Caki2 (cell line): ENCODE measurements at regions not wholly inside any gene's neighbourhood (a gene's known extent, or its start where the extent isn't known, plus 50 kb on each side); places are given as distances from the start of the nearest gene placed in this dataset.

Source experiments
- DNase-seq: peaks from one replicate; pipeline ENCODE4 v3.0.0-alpha.2; 2015; ENCODE audit warnings: low read depth
- in situ Hi-C: cut with HindIII; loops from 2 replicates; pipeline ENCODE4 v1.10.0; 2016; ENCODE audit warnings: low sequenced_read_pairs, low pct_unique_long_range_greater_than_20kb, mixed read lengths

DNA sequence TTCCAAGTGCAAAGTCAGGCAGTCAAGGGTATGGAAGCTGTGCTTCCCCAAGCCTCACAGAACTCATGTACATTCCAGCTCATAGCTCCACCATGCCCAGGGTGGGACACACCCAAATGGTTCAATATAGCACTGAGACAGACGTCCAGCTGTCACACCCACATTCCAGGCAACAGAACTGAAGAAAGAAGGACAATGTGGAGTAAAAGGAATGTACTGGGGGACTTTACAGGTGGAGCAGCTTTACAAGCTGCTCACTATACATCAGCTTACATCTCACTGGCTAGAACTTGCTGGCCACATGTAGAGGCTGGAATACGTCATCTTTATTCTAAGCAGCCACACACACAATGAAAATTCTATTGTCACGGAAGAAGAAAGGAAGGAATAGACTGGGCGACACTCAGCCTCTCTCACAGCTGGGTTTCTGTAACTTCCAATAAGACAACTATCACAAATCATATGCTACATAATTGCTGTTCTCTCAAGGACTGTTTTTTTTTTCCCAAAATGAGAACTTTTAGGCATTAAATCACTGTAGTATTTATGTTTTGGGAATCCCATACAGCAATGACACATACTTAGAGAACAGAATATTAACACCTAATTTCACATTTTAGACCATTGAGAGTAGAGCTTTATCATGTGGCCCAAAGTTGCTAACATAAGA, 86.1 kb downstream of the KLF12 start:
- in situ Hi-C loops, result no loop called here
- DNase-seq, result peak; percentile 2

DNA sequence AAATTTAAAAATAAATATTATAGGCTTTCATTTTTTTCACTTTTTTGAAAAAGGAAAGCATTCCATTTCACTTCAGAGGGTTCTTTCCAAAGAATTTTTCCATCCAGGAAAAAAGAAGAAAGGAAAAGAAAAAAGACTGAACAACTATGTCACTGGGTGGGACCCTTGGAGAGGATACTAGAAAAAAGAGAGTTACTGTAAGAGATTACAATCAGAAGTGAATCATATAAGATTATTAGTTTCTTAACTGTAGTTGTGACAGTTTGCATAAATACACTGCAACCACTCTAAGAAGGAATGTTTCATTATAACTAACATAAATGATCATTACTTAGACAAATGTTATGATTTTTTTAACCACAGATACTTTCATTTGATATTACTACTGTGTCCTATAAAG, 87.8 kb downstream of the KLF12 start:
- DNase-seq, result no peak

DNA sequence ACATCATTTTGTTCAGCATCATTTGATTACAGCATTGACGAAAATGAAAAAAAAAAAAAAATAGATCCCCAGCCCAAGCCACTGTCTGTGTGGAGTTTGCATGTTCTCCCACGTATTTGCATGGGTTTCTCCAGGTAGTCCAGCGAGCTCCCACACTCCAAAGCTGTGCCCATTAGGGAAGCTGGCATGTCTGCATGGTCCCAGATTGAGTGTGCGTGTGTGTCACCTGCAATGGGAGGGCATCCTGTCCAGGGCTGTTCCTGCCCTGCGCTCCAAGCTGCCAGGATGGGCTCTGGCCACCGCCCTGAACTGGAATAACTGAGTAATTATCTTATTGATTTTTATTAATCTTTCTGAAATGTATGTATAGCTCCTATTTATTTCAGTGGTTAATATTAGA, 88.6 kb downstream of the KLF12 start:
- DNase-seq, result no peak
- in situ Hi-C loops, result no loop called here

More for the DNA sequence above, 87.8 kb downstream of the KLF12 start:
- in situ Hi-C loops, result no loop called here

DNA sequence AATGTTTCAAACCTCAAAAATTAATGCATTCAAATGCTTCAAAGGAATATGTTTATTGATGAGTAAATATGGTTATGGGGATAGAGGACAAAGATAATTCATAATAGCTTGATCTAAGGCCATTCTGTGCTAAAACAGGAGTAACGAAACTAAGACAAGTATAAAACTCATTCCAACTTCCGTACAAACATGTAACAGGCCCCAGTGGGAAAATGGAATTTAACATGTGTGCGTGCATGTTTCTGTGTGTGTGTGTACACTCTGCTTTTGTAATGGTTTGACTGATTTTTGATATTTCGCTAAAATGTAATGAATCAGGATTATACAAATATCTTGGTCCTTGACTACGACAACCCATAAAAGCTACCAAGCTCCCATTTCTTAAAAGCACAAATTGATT, 91.0 kb downstream of the KLF12 start:
- in situ Hi-C loops, result no loop called here
- DNase-seq, result no peak

DNA sequence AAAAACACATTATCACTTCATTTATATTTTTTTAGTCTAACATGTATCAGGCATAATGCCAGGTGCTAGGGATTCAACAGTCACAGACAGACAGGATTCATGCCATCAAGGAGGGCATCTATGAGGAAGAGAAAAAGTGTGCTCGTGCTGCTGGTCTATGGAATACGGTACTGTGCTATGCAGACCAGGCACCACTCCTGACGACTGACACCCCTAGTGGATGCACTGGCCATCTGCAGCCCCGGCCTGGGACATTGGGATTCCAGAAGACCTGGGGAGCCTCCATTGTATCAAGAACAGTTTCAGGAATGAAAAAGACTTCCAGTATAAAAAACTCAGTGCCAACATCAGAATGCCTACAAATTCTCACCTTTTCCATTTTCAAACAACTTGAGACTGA, 94.0 kb downstream of the KLF12 start:
- in situ Hi-C loops, result no loop called here
- peak; percentile 1 for DNase-seq

DNA sequence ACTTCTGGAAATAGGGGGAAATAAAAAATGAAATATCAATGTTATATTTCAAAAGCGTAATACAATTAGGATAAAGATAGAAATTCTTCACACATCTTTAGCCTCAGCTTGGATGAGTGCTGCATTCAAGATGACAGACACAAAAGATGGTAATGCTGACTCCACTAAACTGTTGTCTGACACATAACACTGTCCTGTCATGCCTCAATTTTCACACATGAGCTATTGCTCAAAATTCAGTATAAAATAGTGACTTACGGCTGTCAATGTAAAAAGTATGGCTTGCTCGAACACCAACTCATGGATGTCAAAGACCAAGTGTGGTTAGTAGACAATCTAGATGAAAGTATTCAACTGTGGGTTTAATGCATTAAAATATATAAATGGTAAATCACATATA, 94.5 kb downstream of the KLF12 start:
- in situ Hi-C loops, result no loop called here
- no peak for DNase-seq

DNA sequence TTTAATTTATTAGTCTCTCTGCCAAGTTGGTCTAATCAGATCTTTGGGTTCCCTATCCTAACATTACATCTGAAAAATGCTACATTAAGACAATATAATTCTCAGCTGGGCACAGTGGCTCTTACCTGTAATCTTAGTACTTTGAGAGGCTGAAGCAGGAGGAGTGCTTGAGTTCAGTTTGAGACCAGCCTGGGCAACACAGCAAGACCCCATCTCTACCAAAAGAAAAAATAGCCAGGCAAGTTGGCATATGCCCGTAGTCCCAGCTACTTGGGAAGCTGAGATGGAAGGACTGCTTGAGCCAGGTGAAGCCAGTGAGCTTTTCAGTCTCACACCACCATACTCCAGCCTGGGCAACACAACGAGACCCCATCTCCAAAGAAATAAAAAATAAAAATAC, 95.0 kb downstream of the KLF12 start:
- no peak for DNase-seq
- in situ Hi-C loops, result no loop called here

DNA sequence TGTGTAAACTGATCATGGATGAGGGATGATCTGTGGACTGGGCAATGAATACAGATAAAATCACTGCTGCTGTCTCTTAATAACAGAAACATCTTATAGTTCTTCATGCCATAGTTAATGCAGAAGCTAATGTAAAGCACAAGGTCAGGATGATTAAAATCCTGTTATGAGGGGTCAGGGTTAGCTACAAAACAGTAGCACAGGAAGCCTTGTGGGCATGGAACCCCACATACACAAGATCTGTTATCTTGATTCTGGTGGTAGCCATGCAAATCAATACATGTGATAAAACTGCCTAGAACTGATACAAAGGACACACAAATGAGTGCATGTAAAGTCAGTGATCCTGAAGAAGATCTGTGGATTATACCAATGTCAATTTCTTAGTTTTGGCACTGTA, 96.4 kb downstream of the KLF12 start:
- DNase-seq, result no peak
- in situ Hi-C loops, result no loop called here

DNA sequence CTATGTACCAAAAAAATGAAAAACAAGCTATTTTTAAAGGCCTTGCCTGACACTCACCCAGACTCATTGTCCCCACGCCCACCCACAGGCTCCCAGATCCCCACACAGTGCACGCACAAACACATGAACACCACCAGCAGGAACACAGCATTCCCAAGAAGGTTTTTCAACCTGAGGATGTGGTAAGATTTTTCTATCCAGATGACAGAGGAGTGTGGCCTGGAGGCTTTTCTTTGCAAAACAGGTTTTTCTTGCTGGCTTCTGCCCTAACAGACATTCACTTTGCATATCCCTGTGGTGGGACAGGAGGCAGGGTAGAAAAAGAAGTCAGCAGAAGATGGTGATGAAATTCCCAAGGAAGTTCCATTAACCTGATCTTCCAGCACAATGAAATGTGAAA, 97.8 kb downstream of the KLF12 start:
- in situ Hi-C loops, result no loop called here
- no peak for DNase-seq

DNA sequence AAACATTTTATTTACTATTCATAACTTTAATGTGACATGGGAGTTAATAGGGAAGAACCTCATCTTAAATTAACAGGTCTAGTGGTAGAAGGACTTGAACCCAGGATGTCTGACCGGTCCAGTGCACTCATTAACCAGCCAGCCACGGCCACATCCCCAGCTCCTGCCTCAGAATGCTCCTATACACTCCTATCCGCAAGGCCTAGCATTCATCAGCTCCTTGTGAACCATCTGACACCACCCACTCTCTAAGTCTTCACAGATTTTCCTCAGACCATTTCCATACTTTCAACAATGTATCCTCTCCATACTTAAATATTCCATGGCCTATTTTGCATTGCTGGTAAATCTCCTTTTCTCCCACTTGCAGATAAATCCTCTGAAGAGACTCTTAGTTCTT, 98.3 kb downstream of the KLF12 start:
- in situ Hi-C loops, result no loop called here
- no peak for DNase-seq

DNA sequence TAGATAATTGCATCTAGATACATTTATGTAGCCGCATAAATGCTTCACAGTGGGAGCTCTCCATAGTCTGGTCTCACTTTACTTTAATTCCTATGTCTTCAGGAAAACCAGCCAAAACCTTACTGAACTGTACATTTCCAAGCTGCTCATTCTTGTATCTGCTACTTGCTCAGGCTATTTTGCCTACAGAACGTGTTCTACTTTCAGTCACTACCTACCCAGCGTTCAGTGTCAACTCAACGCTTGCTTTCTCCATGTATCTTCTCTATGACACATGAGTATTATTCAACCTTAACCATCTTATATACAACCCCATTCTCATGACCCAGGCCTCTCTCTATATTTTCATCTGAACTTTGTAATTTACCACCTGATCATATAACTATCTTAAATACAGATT, 101.9 kb downstream of the KLF12 start:
- DNase-seq, result no peak
- in situ Hi-C loops, result no loop called here

DNA sequence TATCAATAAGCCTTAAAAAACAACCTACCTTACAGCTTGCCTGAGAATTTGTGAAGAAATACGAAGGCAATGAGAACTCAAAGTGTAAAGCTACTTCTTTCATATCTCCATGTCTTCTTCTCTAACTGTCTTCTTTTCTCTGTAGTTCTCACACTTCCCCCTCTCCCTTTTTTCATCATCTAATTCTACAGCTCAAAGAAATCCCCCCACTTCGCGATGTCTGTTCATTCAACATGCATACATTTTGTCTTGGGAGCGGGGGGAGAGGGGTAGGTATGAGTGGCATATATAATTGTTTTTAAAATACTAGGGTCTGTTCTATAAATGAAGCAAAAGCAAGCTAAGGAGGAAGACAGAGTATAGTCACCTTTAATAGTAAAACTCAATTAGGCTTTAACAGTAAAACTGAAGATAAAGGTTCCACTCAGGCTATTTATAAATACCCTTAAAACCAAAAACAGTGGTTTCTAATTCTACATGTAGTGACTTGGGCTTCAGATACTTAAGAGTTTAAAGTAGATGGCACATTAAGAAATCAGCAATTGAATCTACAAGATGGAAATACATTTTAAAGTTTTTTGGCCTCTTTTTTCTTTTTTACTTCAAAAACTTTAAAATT, 106.9 kb downstream of the KLF12 start:
- no peak for DNase-seq
- in situ Hi-C loops, result no loop called here

DNA sequence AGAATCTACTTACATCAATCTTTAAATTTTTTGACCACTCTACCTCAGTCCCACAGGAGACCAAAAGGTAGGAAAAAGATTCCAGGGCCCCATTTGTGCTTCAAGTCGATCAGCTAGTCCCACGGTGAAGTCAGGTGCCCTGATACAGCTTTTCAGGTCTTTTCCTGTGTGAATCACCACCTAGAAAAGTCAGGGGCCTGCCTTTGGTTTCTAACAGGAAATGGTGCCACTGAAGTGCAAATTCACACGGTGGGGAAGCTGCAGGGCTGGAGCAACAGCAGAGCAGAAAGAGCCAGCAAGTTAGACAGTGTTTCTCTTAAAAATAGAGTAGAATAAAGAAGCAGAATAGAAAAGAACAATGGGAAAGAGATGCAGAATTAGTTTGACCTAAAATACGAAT, 107.5 kb downstream of the KLF12 start:
- in situ Hi-C loops, result no loop called here
- no peak for DNase-seq

DNA sequence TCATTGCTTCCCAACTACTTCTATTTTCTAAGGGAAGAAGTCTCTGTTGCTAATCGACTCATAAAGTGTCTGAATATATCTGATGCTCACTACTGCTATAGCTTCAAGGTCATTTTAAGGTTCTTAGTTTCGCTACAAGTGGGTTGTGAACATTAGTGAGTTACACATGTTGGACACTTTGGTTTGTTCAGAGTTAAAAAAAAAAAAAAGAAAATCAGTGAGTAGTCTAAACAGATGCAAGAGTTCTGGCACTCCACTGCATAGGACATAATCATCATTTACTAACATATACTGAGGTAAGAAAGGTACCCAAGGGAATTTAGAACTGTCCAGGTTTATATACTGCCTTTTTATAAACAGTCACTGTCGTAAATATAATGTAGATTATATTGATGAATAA, 108.8 kb downstream of the KLF12 start:
- in situ Hi-C loops, result no loop called here
- DNase-seq, result no peak

DNA sequence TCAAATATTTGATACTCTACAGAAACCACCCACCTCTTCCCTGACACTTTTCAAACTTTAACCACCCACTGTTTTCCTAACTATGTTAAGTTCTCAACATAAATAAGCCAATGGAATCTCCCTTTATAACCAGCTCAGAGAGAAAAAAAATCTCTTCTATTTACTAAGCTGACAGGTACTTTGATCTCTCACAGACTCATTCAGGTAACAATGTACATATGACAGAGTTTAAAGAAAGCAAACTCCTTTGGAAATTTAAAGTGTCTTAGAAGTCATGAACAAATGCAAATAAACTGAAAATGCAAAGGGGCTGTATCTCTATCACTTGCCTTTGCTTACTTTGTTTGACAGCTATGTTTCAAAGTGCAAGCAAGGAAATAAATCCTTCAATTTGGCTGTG, 109.3 kb downstream of the KLF12 start:
- in situ Hi-C loops, result no loop called here
- DNase-seq, result no peak

DNA sequence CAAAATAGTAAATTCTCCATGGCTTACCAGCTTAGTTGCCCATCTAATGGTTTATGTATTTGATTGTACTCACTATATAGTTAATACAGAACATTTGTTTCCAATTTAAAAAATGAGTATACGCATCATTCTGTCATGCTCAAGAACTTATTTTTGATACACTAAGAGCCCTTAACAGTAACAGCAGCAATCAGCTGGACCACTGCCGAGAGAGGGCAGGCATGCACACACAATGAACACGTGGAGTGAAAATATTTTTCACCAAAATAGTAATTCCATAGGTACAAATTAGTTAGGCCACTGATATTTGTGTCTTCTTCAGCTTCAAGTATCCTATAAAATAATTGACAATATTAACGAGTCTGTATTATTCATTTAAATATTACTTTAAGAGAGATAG, 109.9 kb downstream of the KLF12 start:
- in situ Hi-C loops, result no loop called here
- DNase-seq, result no peak

DNA sequence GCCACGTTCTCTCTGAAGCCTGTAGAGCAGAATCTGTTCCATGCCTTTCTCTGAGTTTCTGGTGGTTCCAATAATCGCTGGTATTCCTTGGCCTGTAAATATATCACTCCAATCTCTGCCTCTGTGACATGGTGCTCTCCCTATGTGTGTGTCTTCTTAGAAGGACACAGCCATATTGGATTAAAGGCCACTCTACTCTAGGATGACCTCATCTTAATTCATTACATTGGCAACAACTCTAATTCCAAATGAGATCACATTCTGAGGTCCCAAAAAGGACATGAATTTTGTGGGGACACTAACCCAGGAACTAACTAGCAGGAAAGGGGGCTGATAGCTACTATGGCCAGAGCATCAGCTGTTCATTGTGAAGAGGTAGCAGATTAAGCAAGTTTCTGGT, 110.7 kb downstream of the KLF12 start:
- no peak for DNase-seq
- in situ Hi-C loops, result no loop called here

DNA sequence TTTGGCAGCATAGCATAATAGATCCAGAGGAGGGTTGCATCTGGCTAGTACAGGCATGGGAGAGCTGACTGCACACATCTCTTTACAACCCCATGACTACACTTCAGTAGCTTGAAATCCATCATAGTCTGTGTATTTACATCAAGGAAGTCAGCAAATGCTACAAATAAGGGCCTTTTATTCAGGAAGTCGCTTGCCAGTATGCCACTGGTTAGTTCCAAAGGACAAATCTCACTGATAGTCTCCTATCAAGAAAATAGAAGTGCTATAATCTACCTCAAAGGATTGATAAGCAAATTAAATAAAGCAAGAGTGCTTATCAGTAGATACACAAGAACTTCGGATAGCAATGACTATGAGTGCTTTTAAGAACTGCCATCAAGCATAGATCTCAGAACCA, 112.7 kb downstream of the KLF12 start:
- DNase-seq, result no peak
- in situ Hi-C loops, result no loop called here

DNA sequence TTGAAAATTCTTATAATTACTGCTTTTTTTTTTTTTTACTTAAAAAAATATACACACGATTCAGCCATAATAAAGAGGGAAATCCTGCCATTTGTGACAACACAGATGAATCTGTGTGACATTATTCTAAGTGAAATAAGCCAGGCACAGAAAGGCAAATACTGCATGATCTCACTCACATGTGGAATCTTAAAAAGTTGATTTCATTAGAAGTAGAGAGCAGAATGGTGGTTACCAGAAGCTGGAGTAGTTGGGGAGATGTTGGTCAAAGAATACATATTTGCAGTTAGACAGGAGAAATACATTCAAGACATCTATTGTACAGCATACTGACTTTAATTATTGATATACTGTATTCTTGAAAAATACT, 116.2 kb downstream of the KLF12 start:
- in situ Hi-C loops, result no loop called here
- no peak for DNase-seq

DNA sequence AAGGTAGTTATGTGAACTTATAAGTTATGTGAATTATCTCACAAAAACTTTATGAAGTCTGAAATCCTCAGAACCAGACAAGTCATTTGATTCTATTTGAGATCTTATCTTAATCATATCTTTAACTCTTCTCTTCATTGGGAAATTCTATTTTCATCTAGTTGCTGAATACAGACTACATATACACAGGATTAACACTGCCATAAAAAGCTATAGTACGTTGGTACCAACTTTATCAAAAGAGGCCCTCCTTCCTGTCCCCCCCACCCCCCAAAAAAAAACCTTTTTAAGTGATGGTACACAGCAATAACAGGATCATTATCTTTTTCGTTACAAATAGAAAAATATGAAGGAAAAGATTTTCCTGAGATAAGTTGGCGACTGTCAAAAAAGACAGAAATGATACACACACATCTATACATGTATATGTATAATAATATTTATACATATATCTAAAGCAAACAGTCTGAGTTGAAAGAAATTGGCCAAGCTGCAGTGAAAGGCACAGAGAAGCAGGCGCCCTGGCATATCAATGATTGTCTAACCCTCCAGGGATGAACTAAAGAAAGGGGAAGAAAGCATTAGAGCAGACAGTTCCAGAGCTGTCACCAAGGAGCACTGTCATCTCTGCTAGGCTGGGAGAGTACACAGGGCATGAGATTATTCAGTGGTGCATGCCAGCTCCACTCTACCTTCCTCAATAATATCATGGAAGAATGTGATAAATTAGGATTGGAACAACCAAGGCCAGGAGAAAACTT, 116.7 kb downstream of the KLF12 start:
- DNase-seq, result no peak
- in situ Hi-C loops, result no loop called here
